ENCODE measurements at regions not wholly inside any gene's neighbourhood (a gene's known extent, or its start where the extent isn't known, plus 50 kb on each side); places are given as distances from the start of the nearest gene placed in this dataset.

- TF ChIP-seq CTCF (IDR thresholded peaks at IDR 0.05; ENCODE audit: control extremely low read depth in 1 of 3, insufficient read depth in 1 of 3, low read depth in 1 of 3, low read length in 3 of 3) (no peak), EZH2 (IDR thresholded peaks at IDR 0.05; ENCODE audit: low read depth, low read length, severe bottlenecking) (no peak), TAF1 (IDR thresholded peaks at IDR 0.05; ENCODE audit: low read depth, low read length) (no peak), SP1 (IDR thresholded peaks at IDR 0.05; ENCODE audit: low read depth, low read length) (no peak), SRF (IDR thresholded peaks at IDR 0.05; ENCODE audit: low read depth, low read length) (no peak), POLR2A (IDR thresholded peaks at IDR 0.05; ENCODE audit: control extremely low read depth in 1 of 2, low read depth in 2 of 2, low read length in 2 of 2) (no peak), POLR2AphosphoS5 (IDR thresholded peaks at IDR 0.05; ENCODE audit: low read depth, low read length) (no peak), PHF8 (conservative IDR thresholded peaks at IDR 0.05; ENCODE audit: low read depth, low read length) (no peak), BACH1 (IDR thresholded peaks at IDR 0.05; ENCODE audit: low read length) (no peak)
Measured at GRCh38 chr15:87608238-87609028, 648.1 kb downstream of the NTRK3 start.
